ENCODE measurements at regions not wholly inside any gene's neighbourhood (a gene's known extent, or its start where the extent isn't known, plus 50 kb on each side); places are given as distances from the start of the nearest gene placed in this dataset.

- intact Hi-C loops (cut with micrococcal nuclease), result no loop called here
- Histone ChIP-seq H3K79me2 (ENCODE audit: control insufficient read depth, insufficient read depth, low read length) (no peaks in the 10 kb centered on the region), H3K36me3 (replicated peaks in 1 of 2; ENCODE audit: control extremely low read depth in 1 of 2, control insufficient read depth in 1 of 2, extremely low read depth in 1 of 2, insufficient read depth in 2 of 2, low read length in 1 of 2) (no peaks in the 10 kb centered on the region), H3K9me3 (ENCODE audit: control extremely low read depth in 1 of 3, control insufficient read depth in 2 of 3, insufficient read depth in 1 of 3, low read length in 2 of 3) (no peaks in the 10 kb centered on the region), H3K27ac (ENCODE audit: low read length in 2 of 2) (no peak overlapping the region), H4K20me1 (ENCODE audit: control insufficient read depth, insufficient read depth, low read length, poor library complexity, severe bottlenecking) (no peaks in the 10 kb centered on the region), H3K4me1 (ENCODE audit: control insufficient read depth in 2 of 2, insufficient read depth in 2 of 2, low read length in 2 of 2) (peaks cover 0 to 3% of the 10 kb centered on the region in 2 donors), H3K9ac (ENCODE audit: low read length) (no peak overlapping the region), H3K27me3 (replicated peaks in 1 of 4; ENCODE audit: control extremely low read depth in 1 of 4, control insufficient read depth in 3 of 4, insufficient read depth in 4 of 4, low read length in 3 of 4) (no peaks in the 10 kb centered on the region), H3K4me2 (replicated peaks; ENCODE audit: low read depth, low read length, poor library complexity, severe bottlenecking) (no peak overlapping the region), H3K4me3 (ENCODE audit: control extremely low read depth in 1 of 5, extremely low read depth in 1 of 5, insufficient read depth in 1 of 5, low read depth in 2 of 5, low read length in 4 of 5) (no peak overlapping the region), H2AFZ (ENCODE audit: insufficient read depth, low read depth, low read length, poor library complexity, severe bottlenecking) (no peak overlapping the region)
- H3K9me3 Mint-ChIP-seq (ENCODE audit: insufficient read depth), result no peaks in the 10 kb centered on the region
- TF ChIP-seq EZH2 (IDR thresholded peaks at IDR 0.05; ENCODE audit: borderline replicate concordance, insufficient read depth, low read depth, low read length, poor library complexity, severe bottlenecking) (no peak), CTCF (IDR thresholded peaks at IDR 0.05) (no peak)
- CTCF ChIA-PET, result no interaction called here
- no peak for DNase-seq
- no peaks in the 10 kb centered on the region for H3K27me3 Mint-ChIP-seq
- no CpG with 5 or more reads among the region's 2 CpGs for WGBS (ENCODE audit: insufficient coverage)
- no peak for ATAC-seq (ENCODE audit: low read depth)
- POLR2A ChIA-PET, result no interaction called here
- no peak overlapping the region for H3K27ac Mint-ChIP-seq
- H3K4me3 Mint-ChIP-seq, result no peak overlapping the region
- peaks cover 9% of the 10 kb centered on the region for H3K4me1 Mint-ChIP-seq
These were observed 312.9 kb downstream of the DEPDC1B start for GRCh38 chr5:60387051-60387440.

GRCh38 chr5:60386436-60387050, 313.4 kb downstream of the DEPDC1B start:
- Histone ChIP-seq H3K27ac (ENCODE audit: low read length in 2 of 2) (no peak overlapping the region), H3K9ac (ENCODE audit: low read length) (no peak overlapping the region), H3K4me2 (replicated peaks; ENCODE audit: low read depth, low read length, poor library complexity, severe bottlenecking) (no peak overlapping the region), H3K27me3 (replicated peaks in 1 of 4; ENCODE audit: control extremely low read depth in 1 of 4, control insufficient read depth in 3 of 4, insufficient read depth in 4 of 4, low read length in 3 of 4) (no peaks in the 10 kb centered on the region), H3K9me3 (ENCODE audit: control extremely low read depth in 1 of 3, control insufficient read depth in 2 of 3, insufficient read depth in 1 of 3, low read length in 2 of 3) (no peaks in the 10 kb centered on the region), H3K4me3 (ENCODE audit: control extremely low read depth in 1 of 5, extremely low read depth in 1 of 5, insufficient read depth in 1 of 5, low read depth in 2 of 5, low read length in 4 of 5) (no peak overlapping the region), H3K79me2 (ENCODE audit: control insufficient read depth, insufficient read depth, low read length) (no peaks in the 10 kb centered on the region), H3K4me1 (ENCODE audit: control insufficient read depth in 2 of 2, insufficient read depth in 2 of 2, low read length in 2 of 2) (peaks cover 0 to 3% of the 10 kb centered on the region in 2 donors), H3K36me3 (replicated peaks in 1 of 2; ENCODE audit: control extremely low read depth in 1 of 2, control insufficient read depth in 1 of 2, extremely low read depth in 1 of 2, insufficient read depth in 2 of 2, low read length in 1 of 2) (no peaks in the 10 kb centered on the region), H2AFZ (ENCODE audit: insufficient read depth, low read depth, low read length, poor library complexity, severe bottlenecking) (no peak overlapping the region), H4K20me1 (ENCODE audit: control insufficient read depth, insufficient read depth, low read length, poor library complexity, severe bottlenecking) (no peaks in the 10 kb centered on the region)
- H3K4me3 Mint-ChIP-seq, result no peak overlapping the region
- 40% methylated on average over 1 of the region's 5 CpGs for WGBS (ENCODE audit: insufficient coverage)
- no peak for TF ChIP-seq EZH2 (IDR thresholded peaks at IDR 0.05; ENCODE audit: borderline replicate concordance, insufficient read depth, low read depth, low read length, poor library complexity, severe bottlenecking)
- TF ChIP-seq CTCF (IDR thresholded peaks at IDR 0.05), result no peak
- peaks cover 9% of the 10 kb centered on the region for H3K4me1 Mint-ChIP-seq
- no peaks in the 10 kb centered on the region for H3K9me3 Mint-ChIP-seq (ENCODE audit: insufficient read depth)
- intact Hi-C loops (cut with micrococcal nuclease), result no loop called here
- ATAC-seq (ENCODE audit: low read depth) (no peak), DNase-seq (no peak)
- no peak overlapping the region for H3K27ac Mint-ChIP-seq
- ChIA-PET POLR2A (no interaction called here), CTCF (no interaction called here)
- H3K27me3 Mint-ChIP-seq, result no peaks in the 10 kb centered on the region
